ENCODE measurements at regions not wholly inside any gene's neighbourhood (a gene's known extent, or its start where the extent isn't known, plus 50 kb on each side); places are given as distances from the start of the nearest gene placed in this dataset.

- H3K4me1 ChIP-seq (ENCODE audit: control insufficient read depth, insufficient read depth, low read length) = 0 out of 2 replicates have a peak, but pooled peaks cover 7% of the 10 kb centered on the region
- POLR2A ChIA-PET = no interaction called here
- no peak overlapping the region for H3K4me3 ChIP-seq (ENCODE audit: low read depth, low read length)
- CTCF ChIA-PET = interaction anchor here (0.8 kb wide), 1 partner anchor 11 kb away, joined by 3 read pairs; no protein-coding TSS in a partner anchor
- no peaks in the 10 kb centered on the region for H3K36me3 ChIP-seq (ENCODE audit: control insufficient read depth in 2 of 2, insufficient read depth in 1 of 2, low read length in 2 of 2)
- no peaks in the 10 kb centered on the region for H3K9me3 ChIP-seq (ENCODE audit: control insufficient read depth, insufficient read depth, low read depth, low read length)
- TF ChIP-seq KLF8 (tag by site-specific recombination; IDR thresholded peaks at IDR 0.05) = no peak
- TF ChIP-seq IKZF3 (tag by site-specific recombination; IDR thresholded peaks at IDR 0.05) = no peak
- no peak for TF ChIP-seq ZNF19 (tag by site-specific recombination; IDR thresholded peaks at IDR 0.05; ENCODE audit: low read depth)
- TF ChIP-seq ZNF473 (tag by site-specific recombination; IDR thresholded peaks at IDR 0.05) = no peak
- no peak for TF ChIP-seq ZNF596 (tag by site-specific recombination; IDR thresholded peaks at IDR 0.05)
- TF ChIP-seq, protein P1, sequence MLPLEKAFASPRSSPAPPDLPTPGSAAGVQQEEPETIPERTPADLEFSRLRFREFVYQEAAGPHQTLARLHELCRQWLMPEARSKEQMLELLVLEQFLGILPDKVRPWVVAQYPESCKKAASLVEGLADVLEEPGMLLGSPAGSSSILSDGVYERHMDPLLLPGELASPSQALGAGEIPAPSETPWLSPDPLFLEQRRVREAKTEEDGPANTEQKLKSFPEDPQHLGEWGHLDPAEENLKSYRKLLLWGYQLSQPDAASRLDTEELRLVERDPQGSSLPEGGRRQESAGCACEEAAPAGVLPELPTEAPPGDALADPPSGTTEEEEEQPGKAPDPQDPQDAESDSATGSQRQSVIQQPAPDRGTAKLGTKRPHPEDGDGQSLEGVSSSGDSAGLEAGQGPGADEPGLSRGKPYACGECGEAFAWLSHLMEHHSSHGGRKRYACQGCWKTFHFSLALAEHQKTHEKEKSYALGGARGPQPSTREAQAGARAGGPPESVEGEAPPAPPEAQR (tag by site-specific recombination; IDR thresholded peaks at IDR 0.05) = no peak
- no peak for TF ChIP-seq ZNF692 (tag by site-specific recombination; IDR thresholded peaks at IDR 0.05)
- no peak for TF ChIP-seq ZNF670 (tag by site-specific recombination; IDR thresholded peaks at IDR 0.05; ENCODE audit: low read depth)
- no peak overlapping the region for H3K27ac ChIP-seq (ENCODE audit: extremely low read depth, low read depth, low read length)
These were observed 62.7 kb downstream of the CALML3 start for GRCh38 chr10:5587151-5588079.

GRCh38 chr10:5588080-5588453 lies 63.3 kb downstream of the CALML3 start:
- Histone ChIP-seq H3K36me3 (ENCODE audit: control insufficient read depth in 2 of 2, insufficient read depth in 1 of 2, low read length in 2 of 2) (no peaks in the 10 kb centered on the region), H3K4me3 (ENCODE audit: low read depth, low read length) (no peak overlapping the region), H3K9me3 (ENCODE audit: control insufficient read depth, insufficient read depth, low read depth, low read length) (no peaks in the 10 kb centered on the region), H3K4me1 (ENCODE audit: control insufficient read depth, insufficient read depth, low read length) (0 out of 2 replicates have a peak, but pooled peaks cover 7% of the 10 kb centered on the region), H3K27ac (ENCODE audit: extremely low read depth, low read depth, low read length) (no peak overlapping the region)
- TF ChIP-seq REPIN1 (tag by site-specific recombination; IDR thresholded peaks at IDR 0.05; ENCODE audit: low read depth) (no peak), HOXA7 (CRISPR knock-in tag; IDR thresholded peaks at IDR 0.05; ENCODE audit: borderline replicate concordance) (no peak), ZNF555 (tag by site-specific recombination; conservative IDR thresholded peaks at IDR 0.05) (no peak), ZNF133 (tag by site-specific recombination; IDR thresholded peaks at IDR 0.05) (no peak), ZNF341 (tag by site-specific recombination; IDR thresholded peaks at IDR 0.05; ENCODE audit: low read depth) (no peak), SP3 (tag by site-specific recombination; IDR thresholded peaks at IDR 0.05) (no peak), ZNF18 (tag by site-specific recombination; IDR thresholded peaks at IDR 0.05) (no peak)
- TF ChIP-seq, protein P2, sequence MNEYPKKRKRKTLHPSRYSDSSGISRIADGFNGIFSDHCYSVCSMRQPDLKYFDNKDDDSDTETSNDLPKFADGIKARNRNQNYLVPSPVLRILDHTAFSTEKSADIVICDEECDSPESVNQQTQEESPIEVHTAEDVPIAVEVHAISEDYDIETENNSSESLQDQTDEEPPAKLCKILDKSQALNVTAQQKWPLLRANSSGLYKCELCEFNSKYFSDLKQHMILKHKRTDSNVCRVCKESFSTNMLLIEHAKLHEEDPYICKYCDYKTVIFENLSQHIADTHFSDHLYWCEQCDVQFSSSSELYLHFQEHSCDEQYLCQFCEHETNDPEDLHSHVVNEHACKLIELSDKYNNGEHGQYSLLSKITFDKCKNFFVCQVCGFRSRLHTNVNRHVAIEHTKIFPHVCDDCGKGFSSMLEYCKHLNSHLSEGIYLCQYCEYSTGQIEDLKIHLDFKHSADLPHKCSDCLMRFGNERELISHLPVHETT (tag by site-specific recombination; IDR thresholded peaks at IDR 0.05) = no peak
- POLR2A ChIA-PET = no interaction called here
- CTCF ChIA-PET = no interaction called here
